GM12892 (cell line): ENCODE measurements at regions not wholly inside any gene's neighbourhood (a gene's known extent, or its start where the extent isn't known, plus 50 kb on each side); places are given as distances from the start of the nearest gene placed in this dataset.

ENCODE experiments used
- POLR2A ChIP-seq: IDR thresholded peaks from 2 replicates; pipeline ENCODE4 v1.6.1; 2011; ENCODE audit warnings: low read depth, low read length, control low read depth
- POLR2AphosphoS5 ChIP-seq: IDR thresholded peaks from 2 replicates; pipeline ENCODE4 v1.6.1; 2011; ENCODE audit warnings: low read depth, low read length, control low read depth

GRCh38 chr15:96237002-96237401 is 93.5 kb upstream of the NR2F2 start:
- TF ChIP-seq POLR2AphosphoS5 (no peak), POLR2A (no peak)
